HepG2 (cell line): ENCODE measurements at regions not wholly inside any gene's neighbourhood (a gene's known extent, or its start where the extent isn't known, plus 50 kb on each side); places are given as distances from the start of the nearest gene placed in this dataset.

Experiments used
- ATAC-seq: fragments of 200-7000 bp; cut with Tn5 transposase; 3 replicates; pipeline ENCODE4 v1.9.1; 2020; ENCODE audit warnings: mild to moderate bottlenecking, moderate library complexity
- BruUV-seq: library from RNA; stranded (reverse); fragments of 400-500 nt; replicated peaks from 2 replicates; lab custom pipeline; 2021; lab: Mats Ljungman, UMichigan
- CTCF ChIA-PET: fragments of 300-600 bp; formaldehyde crosslinking; extraction: SDS; loops from one replicate; lab custom pipeline; 2021; ENCODE audit warnings: low total read pairs, inconsistent platforms, low intra/inter-chr PET ratio; lab: Yijun Ruan, JAX
- POLR2A ChIA-PET: fragments of 350-600 bp; sonication (Branson Sonifier 250); formaldehyde crosslinking; loops from one replicate; lab custom pipeline; 2020; ENCODE audit warnings: antibody characterized with exemption, inconsistent platforms; lab: Yijun Ruan, JAX
- DNase-seq: peaks from one replicate; pipeline ENCODE4 v3.0.0-alpha.2; 2015; ENCODE audit warnings: low spot score
- FAIRE-seq: peaks from 3 replicates; lab custom pipeline; 2011; peaks lifted over from hg19 to GRCh38; lab: Jason Lieb, UNC
- H2AFZ ChIP-seq: one replicate; pipeline ENCODE4 v1.6.1; 2011; ENCODE audit warnings: low read length, inconsistent platforms
- H3K27ac ChIP-seq: fragments of 300-600 bp; 3 replicates; pipeline ENCODE4 v1.8.0; 2011; ENCODE audit warnings: mixed run types, mild to moderate bottlenecking, mixed read lengths, low read length, inconsistent platforms; ENCODE audit not compliant: insufficient read depth; ENCODE audit errors: extremely low read length
- H3K27me3 ChIP-seq, 2 experiments: fragments of 200-600 bp in 1 of 2; 2 replicates in 1 of 2; 3 replicates in 1 of 2; pipeline versions ENCODE4 v1.6.0 to v1.8.0; 2011; ENCODE audit warnings: low read length in 2 of 2, mild to moderate bottlenecking in 2 of 2, moderate library complexity in 2 of 2, inconsistent platforms in 1 of 2; ENCODE audit not compliant: insufficient read depth in 2 of 2, control insufficient read depth in 1 of 2
- H3K36me3 ChIP-seq, 2 experiments: fragments of 200-600 bp in 1 of 2; replicated peaks in 1 of 2; 2 replicates in 1 of 2; 3 replicates in 1 of 2; pipeline versions ENCODE4 v1.5.1 to v1.8.0; 2011; ENCODE audit warnings: low read length in 2 of 2, inconsistent platforms in 1 of 2; ENCODE audit not compliant: insufficient read depth in 2 of 2, control insufficient read depth in 1 of 2
- H3K4me1 ChIP-seq: 2 replicates; pipeline ENCODE4 v1.5.1; 2012; ENCODE audit warnings: low read length, inconsistent platforms; ENCODE audit not compliant: insufficient read depth
- H3K4me2 ChIP-seq: 2 replicates; pipeline ENCODE4 v1.6.0; 2011; ENCODE audit warnings: low read depth, low read length, inconsistent platforms
- H3K4me3 ChIP-seq, 3 experiments: fragments of 200-600 bp in 1 of 3; sonication (generic), shearing (Covaris generic) in 1 of 3; replicated peaks in 1 of 3; 2 replicates each; pipeline ENCODE4 v1.5.1; 2011 to 2016; ENCODE audit warnings: low read length in 3 of 3, inconsistent platforms in 2 of 3, low read depth in 2 of 3, mild to moderate bottlenecking in 2 of 3, control low read depth in 1 of 3, mixed read lengths in 1 of 3; ENCODE audit not compliant: insufficient read depth in 1 of 3
- H3K79me2 ChIP-seq: one replicate; pipeline ENCODE4 v1.6.1; 2011; ENCODE audit warnings: low read length, inconsistent platforms; ENCODE audit not compliant: insufficient read depth
- H3K9ac ChIP-seq: 2 replicates; pipeline ENCODE4 v1.6.0; 2011; ENCODE audit warnings: mild to moderate bottlenecking, low read depth, low read length, inconsistent platforms; ENCODE audit not compliant: insufficient read depth
- H3K9me3 ChIP-seq: 2 replicates; pipeline ENCODE4 v1.5.1; 2012; ENCODE audit warnings: mild to moderate bottlenecking, low read length
- H4K20me1 ChIP-seq: 2 replicates; pipeline ENCODE4 v1.6.0; 2011; ENCODE audit warnings: inconsistent platforms, mild to moderate bottlenecking, low read length, moderate library complexity; ENCODE audit not compliant: insufficient read depth
- ARNT ChIP-seq: fragments of 450-650 bp; IDR thresholded peaks from 2 replicates; pipeline ENCODE4 v1.6.1; 2017
- GABPA ChIP-seq, 2 experiments: IDR thresholded peaks; 2 replicates each; pipeline ENCODE4 v1.6.1; 2011 to 2016; ENCODE audit warnings: low read depth in 2 of 2, low read length in 1 of 2, missing biosample characterization in 1 of 2, missing genetic modification characterization in 1 of 2
- HMGA1 ChIP-seq: sonication (generic); formaldehyde crosslinking; conservative IDR thresholded peaks from 2 replicates; pipeline ENCODE4 v1.4.0; 2020; ENCODE audit warnings: missing genetic modification reagents
- HOXA5 ChIP-seq: sonication (generic); formaldehyde crosslinking; IDR thresholded peaks from 2 replicates; pipeline ENCODE4 v1.4.0; 2020; ENCODE audit warnings: missing genetic modification reagents
- ISL2 ChIP-seq: sonication (generic); formaldehyde crosslinking; IDR thresholded peaks from 2 replicates; pipeline ENCODE4 v1.5.0; 2020; ENCODE audit warnings: missing genetic modification reagents
- KDM3A ChIP-seq: IDR thresholded peaks from 2 replicates; pipeline ENCODE4 v1.6.1; 2018; ENCODE audit warnings: low read depth, missing compliant biosample characterization
- MAX ChIP-seq: IDR thresholded peaks from 2 replicates; pipeline ENCODE4 v1.6.1; 2012; ENCODE audit warnings: inconsistent platforms
- MED8 ChIP-seq: sonication (generic); formaldehyde crosslinking; IDR thresholded peaks from 2 replicates; pipeline ENCODE4 v1.8.1; 2023; ENCODE audit warnings: mild to moderate bottlenecking, missing genetic modification reagents; ENCODE audit not compliant: insufficient replicate concordance
- PRDM4 ChIP-seq: sonication (generic); formaldehyde crosslinking; IDR thresholded peaks from 2 replicates; pipeline ENCODE4 v1.9.0; 2021; ENCODE audit warnings: missing genetic modification reagents, borderline replicate concordance
- RBM22 ChIP-seq: fragments of 200-400 bp; formaldehyde crosslinking; optimal IDR thresholded peaks from 2 replicates; pipeline ENCODE3; 2017; ENCODE audit warnings: mild to moderate bottlenecking, low read length, moderate library complexity
- REPIN1 ChIP-seq: sonication (generic); formaldehyde crosslinking; IDR thresholded peaks from 2 replicates; pipeline ENCODE4 v1.8.0; 2022; ENCODE audit warnings: missing genetic modification reagents, low read depth, mild to moderate bottlenecking, borderline replicate concordance
- WGBS: methylation state at CpG from one replicate; pipeline ENCODE4 v1.1.6; 2017; ENCODE audit warnings: low lambda C conversion rate; 5-methylcytosine and 5-hydroxymethylcytosine counted together
- in situ Hi-C: cut with HindIII; loops from 2 replicates; pipeline ENCODE4 v1.10.0; 2017; ENCODE audit warnings: low pct_unique_long_range_greater_than_20kb; ENCODE audit not compliant: extremely low pct_ligation_motif_present
- intact Hi-C: fragments of 100-400 bp; cut with micrococcal nuclease; formaldehyde crosslinking; loops from one replicate; pipeline ENCODE4 v1.10.0; 2022; ENCODE audit not compliant: unreplicated experiment
- TF ChIP-seq, protein P1 (sequence below): IDR thresholded peaks from 2 replicates; pipeline ENCODE4 v1.6.1; 2016; ENCODE audit warnings: missing compliant biosample characterization, missing genetic modification reagents, borderline replicate concordance
- TF ChIP-seq, protein P2 (sequence below), 2 experiments: fragments of 450-650 bp in 1 of 2; sonication (generic) in 1 of 2; formaldehyde crosslinking; IDR thresholded peaks; 2 replicates each; pipeline versions ENCODE4 v1.5.0 to v1.8.0; 2020 to 2022; ENCODE audit warnings: mild to moderate bottlenecking in 1 of 2, missing genetic modification reagents in 1 of 2
- TF ChIP-seq, protein P3 (sequence below): sonication (generic); formaldehyde crosslinking; IDR thresholded peaks from 2 replicates; pipeline ENCODE4 v1.5.0; 2020; ENCODE audit warnings: missing genetic modification reagents, mild to moderate bottlenecking, borderline replicate concordance
- TF ChIP-seq, protein P4 (sequence below): sonication (generic); formaldehyde crosslinking; IDR thresholded peaks from 2 replicates; pipeline ENCODE4 v1.5.0; 2020; ENCODE audit warnings: missing genetic modification reagents, mild to moderate bottlenecking, borderline replicate concordance

DNA sequence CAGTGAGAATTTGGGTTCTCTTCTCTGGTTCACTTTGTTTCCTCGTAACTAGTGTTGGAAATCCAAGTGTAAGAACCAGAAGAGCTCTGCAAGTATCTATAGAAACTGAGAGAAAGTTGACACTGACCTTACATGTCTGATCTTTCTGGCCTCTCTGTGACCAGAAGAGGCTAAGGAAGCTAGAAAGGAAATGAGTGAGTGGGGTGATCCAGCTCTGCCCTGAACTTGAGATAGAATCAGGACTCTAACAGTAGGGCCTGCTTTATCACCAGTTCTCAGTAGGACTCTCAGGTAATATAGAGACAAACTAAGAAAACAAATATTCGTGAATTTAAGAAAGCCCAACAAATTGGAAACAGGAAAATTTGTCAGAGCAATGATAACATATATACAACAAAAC is 441.2 kb upstream of the ZNF804A start:
- no peak for ATAC-seq
- CTCF ChIA-PET: no interaction called here

More for the DNA sequence above, 441.2 kb upstream of the ZNF804A start:
- no peak overlapping the region for H3K4me2 ChIP-seq
- no peaks in the 10 kb centered on the region for H4K20me1 ChIP-seq
- in situ Hi-C loops (no loop called here), intact Hi-C loops (no loop called here)
- H3K36me3 ChIP-seq: no peaks in the 10 kb centered on the region
- H3K79me2 ChIP-seq: no peaks in the 10 kb centered on the region
- no peaks in the 10 kb centered on the region for H3K4me1 ChIP-seq
- DNase-seq (no peak), FAIRE-seq (no peak)
- 0% methylated on average over 2 of the region's 2 CpGs for WGBS
- no TSS peak for BruUV-seq
- TF ChIP-seq MED8 (CRISPR knock-in tag): no peak
- no peak for TF ChIP-seq ARNT
- TF ChIP-seq RBM22: no peak
- TF ChIP-seq, protein P1, sequence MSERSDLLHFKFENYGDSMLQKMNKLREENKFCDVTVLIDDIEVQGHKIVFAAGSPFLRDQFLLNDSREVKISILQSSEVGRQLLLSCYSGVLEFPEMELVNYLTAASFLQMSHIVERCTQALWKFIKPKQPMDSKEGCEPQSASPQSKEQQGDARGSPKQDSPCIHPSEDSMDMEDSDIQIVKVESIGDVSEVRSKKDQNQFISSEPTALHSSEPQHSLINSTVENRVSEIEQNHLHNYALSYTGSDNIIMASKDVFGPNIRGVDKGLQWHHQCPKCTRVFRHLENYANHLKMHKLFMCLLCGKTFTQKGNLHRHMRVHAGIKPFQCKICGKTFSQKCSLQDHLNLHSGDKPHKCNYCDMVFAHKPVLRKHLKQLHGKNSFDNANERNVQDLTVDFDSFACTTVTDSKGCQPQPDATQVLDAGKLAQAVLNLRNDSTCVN (CRISPR knock-in tag): no peak
- TF ChIP-seq, protein P2, sequence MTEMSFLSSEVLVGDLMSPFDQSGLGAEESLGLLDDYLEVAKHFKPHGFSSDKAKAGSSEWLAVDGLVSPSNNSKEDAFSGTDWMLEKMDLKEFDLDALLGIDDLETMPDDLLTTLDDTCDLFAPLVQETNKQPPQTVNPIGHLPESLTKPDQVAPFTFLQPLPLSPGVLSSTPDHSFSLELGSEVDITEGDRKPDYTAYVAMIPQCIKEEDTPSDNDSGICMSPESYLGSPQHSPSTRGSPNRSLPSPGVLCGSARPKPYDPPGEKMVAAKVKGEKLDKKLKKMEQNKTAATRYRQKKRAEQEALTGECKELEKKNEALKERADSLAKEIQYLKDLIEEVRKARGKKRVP (CRISPR knock-in tag; IDR thresholded peaks at IDR 0.05): no peak
- TF ChIP-seq GABPA (IDR thresholded peaks at IDR 0.05; ENCODE audit: low read depth, low read length): no peak
- TF ChIP-seq GABPA (CRISPR knock-in tag; IDR thresholded peaks at IDR 0.05; ENCODE audit: low read depth): no peak
- no peak for TF ChIP-seq HOXA5 (CRISPR knock-in tag)
- TF ChIP-seq, protein P3, sequence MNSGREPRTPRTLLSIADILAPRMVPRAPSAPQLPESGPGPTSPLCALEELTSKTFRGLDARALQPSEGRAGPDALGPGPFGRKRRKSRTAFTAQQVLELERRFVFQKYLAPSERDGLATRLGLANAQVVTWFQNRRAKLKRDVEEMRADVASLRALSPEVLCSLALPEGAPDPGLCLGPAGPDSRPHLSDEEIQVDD: no peak
- no peak for TF ChIP-seq KDM3A (CRISPR knock-in tag)
- TF ChIP-seq PRDM4 (CRISPR knock-in tag): no peak
- TF ChIP-seq MAX: no peak
- TF ChIP-seq HMGA1 (CRISPR knock-in tag): no peak
- no peak for TF ChIP-seq REPIN1 (CRISPR knock-in tag)
- TF ChIP-seq ISL2 (CRISPR knock-in tag): no peak
- TF ChIP-seq, protein P4, sequence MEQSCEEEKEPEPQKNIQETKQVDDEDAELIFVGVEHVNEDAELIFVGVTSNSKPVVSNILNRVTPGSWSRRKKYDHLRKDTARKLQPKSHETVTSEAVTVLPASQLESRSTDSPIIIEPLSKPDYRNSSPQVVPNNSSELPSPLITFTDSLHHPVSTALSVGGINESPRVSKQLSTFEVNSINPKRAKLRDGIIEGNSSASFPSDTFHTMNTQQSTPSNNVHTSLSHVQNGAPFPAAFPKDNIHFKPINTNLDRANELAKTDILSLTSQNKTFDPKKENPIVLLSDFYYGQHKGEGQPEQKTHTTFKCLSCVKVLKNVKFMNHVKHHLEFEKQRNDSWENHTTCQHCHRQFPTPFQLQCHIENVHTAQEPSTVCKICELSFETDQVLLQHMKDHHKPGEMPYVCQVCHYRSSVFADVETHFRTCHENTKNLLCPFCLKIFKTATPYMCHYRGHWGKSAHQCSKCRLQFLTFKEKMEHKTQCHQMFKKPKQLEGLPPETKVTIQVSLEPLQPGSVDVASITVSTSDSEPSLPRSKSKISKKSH (CRISPR knock-in tag): no peak
- no peak overlapping the region for H3K27ac ChIP-seq
- no peak overlapping the region for H3K4me3 ChIP-seq
- H3K9ac ChIP-seq: no peak overlapping the region
- H3K27me3 ChIP-seq: no peaks in the 10 kb centered on the region; a peak in 1 of 5 replicates
- H2AFZ ChIP-seq: no peak overlapping the region
- POLR2A ChIA-PET: no interaction called here
- H3K9me3 ChIP-seq: no peaks in the 10 kb centered on the region
